ENCODE measurements at regions not wholly inside any gene's neighbourhood (a gene's known extent, or its start where the extent isn't known, plus 50 kb on each side); places are given as distances from the start of the nearest gene placed in this dataset.

DNA sequence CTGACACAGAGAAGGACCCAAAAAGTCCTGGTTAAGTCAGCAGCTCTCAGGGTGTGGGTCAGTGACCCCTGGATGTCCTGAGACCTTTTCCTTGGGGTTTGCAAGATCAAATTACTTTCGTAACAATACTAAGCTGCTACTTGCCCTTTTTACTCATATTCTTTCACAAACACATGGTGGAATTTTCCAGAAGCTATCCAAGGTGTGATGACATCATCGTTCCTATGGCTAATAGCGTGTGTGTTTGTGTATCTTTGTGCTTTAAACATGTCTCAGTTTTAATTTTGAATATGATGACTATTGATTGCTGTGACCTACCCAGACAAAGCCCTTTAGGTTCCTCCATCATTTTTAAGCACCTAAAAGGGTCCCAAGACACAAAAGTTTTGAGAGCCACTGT is 176.2 kb downstream of the PHETA1 start:
- no peak for TF ChIP-seq SP1 (IDR thresholded peaks at IDR 0.05; ENCODE audit: low read depth)
- no peak for TF ChIP-seq ELF1 (IDR thresholded peaks at IDR 0.05; ENCODE audit: borderline replicate concordance, low read depth)
